Natural killer cell (primary cell): ENCODE measurements at regions not wholly inside any gene's neighbourhood (a gene's known extent, or its start where the extent isn't known, plus 50 kb on each side); places are given as distances from the start of the nearest gene placed in this dataset.

Experiments
- ATAC-seq, 3 donors: fragments of 150-1000 bp in 2 of 3; fragments of 200-7000 bp in 1 of 3; cut with Tn5 transposase; 1 replicate in 1 of 3; 2 replicates in 2 of 3; pipeline ENCODE4 v1.10.0; 2021; ENCODE audit warnings: mild to moderate bottlenecking in 2 of 3, moderate library complexity in 2 of 3
- DNase-seq, 2 donors: peaks; one replicate each; pipeline versions ENCODE4 v3.0.0 to v3.0.0-alpha.2; 2013 to 2021; ENCODE audit warnings: mixed read lengths in 1 of 2
- H3K27ac ChIP-seq: one replicate; pipeline ENCODE4 v1.5.1; 2013; ENCODE audit warnings: mild to moderate bottlenecking, low read length
- H3K27me3 ChIP-seq: one replicate; pipeline ENCODE4 v1.6.1; 2013; ENCODE audit warnings: low read length; ENCODE audit not compliant: control insufficient read depth, insufficient read depth
- H3K36me3 ChIP-seq: one replicate; pipeline ENCODE4 v1.6.1; 2013; ENCODE audit warnings: low read length; ENCODE audit not compliant: control insufficient read depth, insufficient read depth
- H3K4me1 ChIP-seq: one replicate; pipeline ENCODE4 v1.6.1; 2013; ENCODE audit warnings: low read length; ENCODE audit not compliant: control insufficient read depth, insufficient read depth
- H3K4me3 ChIP-seq: one replicate; pipeline ENCODE4 v1.5.1; 2013; ENCODE audit warnings: low read length
- H3K9me3 ChIP-seq: one replicate; pipeline ENCODE4 v1.6.1; 2013; ENCODE audit warnings: low read length; ENCODE audit not compliant: control insufficient read depth, insufficient read depth
- H3K27ac Mint-ChIP-seq, 2 donors: one replicate each; pipeline ENCODE4 v1.8.0; 2022; ENCODE audit warnings: mild to moderate bottlenecking in 2 of 2, mixed read lengths in 2 of 2, moderate library complexity in 1 of 2
- H3K27me3 Mint-ChIP-seq, 2 donors: one replicate each; pipeline ENCODE4 v1.8.0; 2022; ENCODE audit warnings: low read depth in 2 of 2, mixed read lengths in 2 of 2
- H3K36me3 Mint-ChIP-seq: one replicate; pipeline ENCODE4 v1.8.0; 2022; ENCODE audit warnings: mixed read lengths
- H3K4me1 Mint-ChIP-seq, 2 donors: one replicate each; pipeline ENCODE4 v1.8.0; 2022; ENCODE audit warnings: mixed read lengths in 2 of 2
- H3K4me3 Mint-ChIP-seq: one replicate; pipeline ENCODE4 v1.8.0; 2022; ENCODE audit warnings: mild to moderate bottlenecking, moderate library complexity, mixed read lengths
- H3K9me3 Mint-ChIP-seq, 2 donors: one replicate each; pipeline ENCODE4 v1.8.0; 2022; ENCODE audit warnings: mixed read lengths in 2 of 2
- WGBS: methylation state at CpG from one replicate; pipeline ENCODE4 v1.1.7; 2013; ENCODE audit warnings: missing lambda C conversion rate; ENCODE audit not compliant: insufficient coverage; 5-methylcytosine and 5-hydroxymethylcytosine counted together
- intact Hi-C: fragments of 100-400 bp; cut with micrococcal nuclease; formaldehyde crosslinking; loops from one replicate; pipeline ENCODE4 v1.14.2; 2022
- TF ChIP-seq, protein P1 (sequence below): fragments of 200-600 bp; IDR thresholded peaks from one replicate; pipeline ENCODE4 v1.8.0; 2022; ENCODE audit warnings: antibody characterized with exemption

DNA sequence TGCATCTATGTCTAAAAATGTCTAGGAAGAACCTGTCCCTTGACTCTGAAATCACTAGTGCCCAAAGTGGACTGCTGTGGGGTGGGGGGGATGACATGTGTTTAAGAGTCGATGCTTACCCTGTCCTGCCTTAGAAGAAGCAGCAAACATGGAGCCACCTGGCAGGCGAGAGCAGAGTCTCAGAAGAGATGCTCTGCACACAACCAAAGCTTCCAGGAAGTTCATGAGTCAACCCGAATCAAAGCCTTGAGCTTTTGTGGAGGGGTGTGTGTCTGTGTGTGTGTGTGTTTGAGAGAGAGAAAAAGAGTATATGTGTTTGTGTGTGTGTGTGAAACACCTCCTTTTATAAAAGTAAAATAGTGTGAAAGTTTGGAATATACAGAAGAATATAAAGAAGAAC is 269.9 kb downstream of the ALDH8A1 start:
- Mint-ChIP-seq H3K9me3 (no peaks in the 10 kb centered on the region), H3K27me3 (no peaks in the 10 kb centered on the region), H3K4me1 (no peaks in the 10 kb centered on the region), H3K36me3 (no peaks in the 10 kb centered on the region), H3K4me3 (no peak overlapping the region), H3K27ac (no peak overlapping the region)
- no peaks in the 10 kb centered on the region for H3K9me3 ChIP-seq
- H3K4me1 ChIP-seq, result no peaks in the 10 kb centered on the region
- 77% methylated on average over 3 of the region's 3 CpGs for WGBS
- no peak for ATAC-seq
- DNase-seq, result no peak
- TF ChIP-seq, protein P1, sequence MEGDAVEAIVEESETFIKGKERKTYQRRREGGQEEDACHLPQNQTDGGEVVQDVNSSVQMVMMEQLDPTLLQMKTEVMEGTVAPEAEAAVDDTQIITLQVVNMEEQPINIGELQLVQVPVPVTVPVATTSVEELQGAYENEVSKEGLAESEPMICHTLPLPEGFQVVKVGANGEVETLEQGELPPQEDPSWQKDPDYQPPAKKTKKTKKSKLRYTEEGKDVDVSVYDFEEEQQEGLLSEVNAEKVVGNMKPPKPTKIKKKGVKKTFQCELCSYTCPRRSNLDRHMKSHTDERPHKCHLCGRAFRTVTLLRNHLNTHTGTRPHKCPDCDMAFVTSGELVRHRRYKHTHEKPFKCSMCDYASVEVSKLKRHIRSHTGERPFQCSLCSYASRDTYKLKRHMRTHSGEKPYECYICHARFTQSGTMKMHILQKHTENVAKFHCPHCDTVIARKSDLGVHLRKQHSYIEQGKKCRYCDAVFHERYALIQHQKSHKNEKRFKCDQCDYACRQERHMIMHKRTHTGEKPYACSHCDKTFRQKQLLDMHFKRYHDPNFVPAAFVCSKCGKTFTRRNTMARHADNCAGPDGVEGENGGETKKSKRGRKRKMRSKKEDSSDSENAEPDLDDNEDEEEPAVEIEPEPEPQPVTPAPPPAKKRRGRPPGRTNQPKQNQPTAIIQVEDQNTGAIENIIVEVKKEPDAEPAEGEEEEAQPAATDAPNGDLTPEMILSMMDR, result no peak
- no peak overlapping the region for H3K4me3 ChIP-seq
- no peak overlapping the region for H3K27ac ChIP-seq
- H3K27me3 ChIP-seq, result no peaks in the 10 kb centered on the region
- intact Hi-C loops, result no loop called here
- no peaks in the 10 kb centered on the region for H3K36me3 ChIP-seq

DNA sequence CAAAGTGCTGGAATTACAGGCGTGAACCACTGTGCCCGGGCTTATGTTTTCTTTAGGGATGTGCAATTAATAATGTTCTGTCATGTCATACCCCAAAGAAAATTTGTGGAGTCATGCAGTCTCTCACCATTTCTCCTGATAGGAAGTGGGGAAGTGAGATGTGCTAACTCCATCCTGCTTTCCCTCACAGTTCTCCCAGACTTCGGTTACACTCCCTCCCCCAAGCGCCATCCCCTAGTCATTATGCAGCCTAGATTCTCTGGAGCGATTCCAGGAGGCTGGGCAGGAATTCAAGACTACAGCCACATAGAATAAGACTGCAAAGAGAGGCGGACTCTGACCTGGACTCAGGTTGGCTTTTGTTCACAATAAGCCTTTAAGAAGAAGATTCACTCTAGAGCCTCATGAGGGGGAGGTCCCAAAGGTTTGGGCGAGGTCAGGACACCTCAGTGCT is 271.4 kb downstream of the ALDH8A1 start:
- TF ChIP-seq, protein P1, result no peak
- whole genome bisulfite sequencing, result 85% methylated on average over 5 of the region's 7 CpGs
- Mint-ChIP-seq H3K4me1 (no peaks in the 10 kb centered on the region), H3K27me3 (no peaks in the 10 kb centered on the region), H3K4me3 (no peak overlapping the region), H3K9me3 (no peaks in the 10 kb centered on the region), H3K27ac (no peak overlapping the region), H3K36me3 (no peaks in the 10 kb centered on the region)
- Histone ChIP-seq H3K4me1 (no peaks in the 10 kb centered on the region), H3K9me3 (no peaks in the 10 kb centered on the region), H3K27me3 (no peaks in the 10 kb centered on the region), H3K4me3 (no peak overlapping the region), H3K27ac (no peak overlapping the region), H3K36me3 (no peaks in the 10 kb centered on the region)
- intact Hi-C loops, result no loop called here
- ATAC-seq (no peak), DNase-seq (no peak)

DNA sequence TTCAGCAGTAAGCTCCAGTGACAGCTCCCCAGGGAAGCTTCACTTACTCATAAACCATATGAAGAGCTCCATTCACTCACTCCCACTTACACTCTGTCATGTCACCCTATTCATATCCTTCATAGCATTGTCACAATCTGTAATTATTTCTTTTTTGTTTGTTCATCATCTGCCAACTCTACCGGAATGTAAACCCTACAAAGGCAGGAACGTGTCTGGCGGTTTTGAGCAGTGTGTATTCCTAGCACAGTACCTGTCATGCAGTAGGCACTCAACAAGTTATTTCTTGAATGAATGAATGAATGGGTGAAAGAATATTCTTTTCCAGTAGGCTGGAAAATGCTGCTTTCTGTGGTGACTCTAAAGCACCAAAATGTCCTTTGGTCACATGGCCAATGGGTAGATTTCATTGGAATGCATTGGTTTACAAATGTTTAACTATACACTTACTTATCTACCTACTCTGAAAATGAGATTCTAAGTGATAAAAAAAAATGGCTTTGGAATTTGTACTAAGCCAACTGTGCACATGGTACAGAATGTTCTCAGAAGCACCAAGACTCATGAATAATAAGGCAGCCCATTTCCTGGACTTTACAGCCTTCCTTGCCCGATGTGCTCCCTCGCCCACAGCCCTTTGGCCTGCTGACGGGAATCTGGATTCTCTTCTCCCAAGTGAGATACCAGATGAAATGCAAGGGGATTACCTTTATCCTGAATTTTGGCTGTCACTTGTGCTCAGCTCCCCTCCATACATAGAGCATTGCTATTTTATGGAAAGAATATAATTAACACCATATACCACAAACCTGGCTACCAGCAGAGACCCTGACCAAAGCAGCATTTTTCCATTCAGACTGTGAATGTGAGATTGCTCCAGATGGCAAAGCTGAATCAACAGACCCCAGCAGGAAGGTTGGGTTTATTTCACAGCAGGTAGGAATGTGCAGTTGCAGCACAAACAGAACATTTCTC is 273.3 kb downstream of the ALDH8A1 start:
- H3K4me1 ChIP-seq, result no peaks in the 10 kb centered on the region
- ATAC-seq, result no peak
- no peaks in the 10 kb centered on the region for H3K36me3 ChIP-seq
- no peak overlapping the region for H3K27ac ChIP-seq
- H3K27me3 ChIP-seq, result no peaks in the 10 kb centered on the region
- H3K4me1 Mint-ChIP-seq, result no peaks in the 10 kb centered on the region
- H3K9me3 ChIP-seq, result no peaks in the 10 kb centered on the region
- WGBS, result 93% methylated on average over 6 of the region's 6 CpGs
- H3K27me3 Mint-ChIP-seq, result peaks cover 0 to 3% of the 10 kb centered on the region in 2 donors
- H3K4me3 Mint-ChIP-seq, result no peak overlapping the region
- H3K27ac Mint-ChIP-seq, result no peak overlapping the region
- no peaks in the 10 kb centered on the region for H3K9me3 Mint-ChIP-seq
- H3K36me3 Mint-ChIP-seq, result no peaks in the 10 kb centered on the region
- DNase-seq, result no peak
- intact Hi-C loops, result no loop called here
- H3K4me3 ChIP-seq, result no peak overlapping the region
- TF ChIP-seq, protein P1, result no peak
